GM12892 (cell line): ENCODE measurements at regions not wholly inside any gene's neighbourhood (a gene's known extent, or its start where the extent isn't known, plus 50 kb on each side); places are given as distances from the start of the nearest gene placed in this dataset.

Source experiments
- POLR2A ChIP-seq: IDR thresholded peaks from 2 replicates; pipeline ENCODE4 v1.6.1; 2011; ENCODE audit warnings: low read depth, low read length, control low read depth
- POLR2AphosphoS5 ChIP-seq: IDR thresholded peaks from 2 replicates; pipeline ENCODE4 v1.6.1; 2011; ENCODE audit warnings: low read depth, low read length, control low read depth
- TAF1 ChIP-seq: IDR thresholded peaks from 2 replicates; pipeline ENCODE4 v1.6.1; 2011; ENCODE audit warnings: low read depth, mild to moderate bottlenecking, control low read depth, low read length, borderline replicate concordance

- TF ChIP-seq POLR2AphosphoS5 (no peak), POLR2A (no peak), TAF1 (no peak)
Measured at GRCh38 chr2:16396986-16397385, 268.6 kb downstream of the CYRIA start.
